ENCODE measurements at regions not wholly inside any gene's neighbourhood (a gene's known extent, or its start where the extent isn't known, plus 50 kb on each side); places are given as distances from the start of the nearest gene placed in this dataset.

GRCh38 chr3:76923485-76923884 lies 116.4 kb upstream of the ROBO2 start:
- Mint-ChIP-seq H3K27me3 (no peaks in the 10 kb centered on the region), H3K36me3 (ENCODE audit: low read depth) (no peaks in the 10 kb centered on the region), H3K9me3 (no peaks in the 10 kb centered on the region), H3K27ac (no peak overlapping the region), H3K4me3 (no peak overlapping the region), H3K4me1 (ENCODE audit: low read depth) (no peaks in the 10 kb centered on the region)
- intact Hi-C loops (cut with micrococcal nuclease): no loop called here

GRCh38 chr3:76930712-76931111 lies 109.2 kb upstream of the ROBO2 start:
- H3K27me3 Mint-ChIP-seq: no peaks in the 10 kb centered on the region
- no peaks in the 10 kb centered on the region for H3K36me3 Mint-ChIP-seq (ENCODE audit: low read depth)
- H3K9me3 Mint-ChIP-seq: no peaks in the 10 kb centered on the region
- intact Hi-C loops (cut with micrococcal nuclease): loop anchor here (5.0 kb wide), 1 partner anchor 48 kb away; no protein-coding TSS in a partner anchor
- H3K4me3 Mint-ChIP-seq: no peak overlapping the region
- H3K4me1 Mint-ChIP-seq (ENCODE audit: low read depth): no peaks in the 10 kb centered on the region
- H3K27ac Mint-ChIP-seq: no peak overlapping the region

DNA sequence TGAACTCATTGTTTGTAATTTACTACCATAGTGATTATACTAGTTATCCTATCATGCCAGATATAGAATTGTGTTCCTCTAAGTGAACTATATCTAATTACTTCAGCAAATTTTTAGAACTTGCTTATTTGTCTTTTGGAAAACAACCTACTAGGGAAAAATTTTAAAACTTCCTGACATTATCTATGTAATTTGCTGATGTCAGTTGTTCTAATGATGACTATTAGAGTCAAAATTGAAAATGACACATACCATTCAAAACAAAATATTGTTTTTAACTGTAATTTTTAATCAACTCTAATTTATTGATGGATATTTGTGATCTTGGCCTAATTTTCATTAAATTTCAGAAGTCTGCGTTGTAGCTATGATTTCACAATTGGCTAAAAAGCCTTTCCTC lies 106.7 kb upstream of the ROBO2 start:
- Mint-ChIP-seq H3K27ac (no peak overlapping the region), H3K27me3 (no peaks in the 10 kb centered on the region), H3K4me1 (ENCODE audit: low read depth) (no peaks in the 10 kb centered on the region), H3K9me3 (no peaks in the 10 kb centered on the region), H3K4me3 (no peak overlapping the region), H3K36me3 (ENCODE audit: low read depth) (no peaks in the 10 kb centered on the region)
- intact Hi-C loops (cut with micrococcal nuclease): loop anchor here (5.0 kb wide), 1 partner anchor 51 kb away; no protein-coding TSS in a partner anchor

GRCh38 chr3:76938962-76939361 lies 100.9 kb upstream of the ROBO2 start:
- Mint-ChIP-seq H3K4me3 (no peak overlapping the region), H3K27ac (no peak overlapping the region)
- intact Hi-C loops (cut with micrococcal nuclease): no loop called here

DNA sequence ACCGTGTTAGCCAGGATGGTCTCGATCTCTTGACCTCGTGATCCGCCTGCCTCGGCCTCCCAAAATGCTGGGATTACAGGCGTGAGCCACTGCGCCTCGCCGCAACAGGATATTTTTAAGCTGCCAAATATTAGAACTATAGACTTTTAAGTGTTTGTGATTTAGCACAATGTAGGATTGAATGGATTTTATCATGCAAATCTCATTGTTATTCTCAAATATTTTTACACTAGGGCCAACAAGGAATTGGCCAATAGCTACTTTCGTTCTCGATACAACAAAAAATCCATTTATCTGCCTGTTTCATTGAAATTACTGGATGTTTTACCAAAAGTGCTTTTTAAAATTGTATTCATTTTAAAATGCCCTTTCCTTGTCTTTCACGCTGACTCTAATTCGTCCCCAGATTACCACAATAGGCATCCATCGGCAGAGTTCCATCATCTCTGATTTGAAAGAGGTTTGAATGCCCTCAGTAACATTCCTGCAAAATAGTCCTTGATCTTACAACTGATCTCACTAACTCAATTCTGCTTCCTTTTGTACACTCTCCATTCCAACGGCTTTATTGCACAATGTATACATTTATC lies 99.6 kb upstream of the ROBO2 start:
- intact Hi-C loops (cut with micrococcal nuclease): no loop called here
- no peak overlapping the region for H3K27ac Mint-ChIP-seq
- H3K4me3 Mint-ChIP-seq: no peak overlapping the region
- no peaks in the 10 kb centered on the region for H3K9me3 Mint-ChIP-seq
- no peaks in the 10 kb centered on the region for H3K4me1 Mint-ChIP-seq (ENCODE audit: low read depth)
- H3K36me3 Mint-ChIP-seq (ENCODE audit: low read depth): no peaks in the 10 kb centered on the region
- no peaks in the 10 kb centered on the region for H3K27me3 Mint-ChIP-seq

More at GRCh38 chr3:76938962-76939361, 100.9 kb upstream of the ROBO2 start:
- Mint-ChIP-seq H3K4me1 (ENCODE audit: low read depth) (no peaks in the 10 kb centered on the region), H3K27me3 (no peaks in the 10 kb centered on the region), H3K36me3 (ENCODE audit: low read depth) (no peaks in the 10 kb centered on the region), H3K9me3 (no peaks in the 10 kb centered on the region)

DNA sequence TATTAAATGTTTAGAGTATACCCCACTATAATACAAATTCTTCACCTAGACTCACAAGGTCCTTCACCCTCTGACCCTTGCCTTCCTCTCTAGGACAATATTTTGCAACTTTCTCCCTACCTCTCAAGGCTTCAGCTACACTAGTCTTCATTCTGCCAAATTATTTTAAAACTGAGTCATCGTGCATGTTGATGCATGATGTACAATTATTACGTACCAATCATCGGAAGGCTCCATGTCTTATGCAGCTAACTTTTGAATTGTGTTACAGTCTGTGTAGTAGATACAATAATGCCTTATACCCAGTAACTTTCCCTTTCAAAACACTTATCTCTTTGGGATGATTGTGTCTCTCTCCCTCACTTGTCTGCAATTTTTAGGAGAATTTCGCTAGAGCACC lies 98.5 kb upstream of the ROBO2 start:
- H3K9me3 Mint-ChIP-seq: no peaks in the 10 kb centered on the region
- H3K4me1 Mint-ChIP-seq (ENCODE audit: low read depth): no peaks in the 10 kb centered on the region
- no peaks in the 10 kb centered on the region for H3K36me3 Mint-ChIP-seq (ENCODE audit: low read depth)
- H3K4me3 Mint-ChIP-seq: no peak overlapping the region
- intact Hi-C loops (cut with micrococcal nuclease): no loop called here
- no peak overlapping the region for H3K27ac Mint-ChIP-seq
- no peaks in the 10 kb centered on the region for H3K27me3 Mint-ChIP-seq

GRCh38 chr3:76942101-76942500 lies 97.8 kb upstream of the ROBO2 start:
- Mint-ChIP-seq H3K27ac (no peak overlapping the region), H3K4me1 (ENCODE audit: low read depth) (no peaks in the 10 kb centered on the region), H3K27me3 (no peaks in the 10 kb centered on the region), H3K4me3 (no peak overlapping the region), H3K9me3 (no peaks in the 10 kb centered on the region), H3K36me3 (ENCODE audit: low read depth) (no peaks in the 10 kb centered on the region)
- intact Hi-C loops (cut with micrococcal nuclease): no loop called here

DNA sequence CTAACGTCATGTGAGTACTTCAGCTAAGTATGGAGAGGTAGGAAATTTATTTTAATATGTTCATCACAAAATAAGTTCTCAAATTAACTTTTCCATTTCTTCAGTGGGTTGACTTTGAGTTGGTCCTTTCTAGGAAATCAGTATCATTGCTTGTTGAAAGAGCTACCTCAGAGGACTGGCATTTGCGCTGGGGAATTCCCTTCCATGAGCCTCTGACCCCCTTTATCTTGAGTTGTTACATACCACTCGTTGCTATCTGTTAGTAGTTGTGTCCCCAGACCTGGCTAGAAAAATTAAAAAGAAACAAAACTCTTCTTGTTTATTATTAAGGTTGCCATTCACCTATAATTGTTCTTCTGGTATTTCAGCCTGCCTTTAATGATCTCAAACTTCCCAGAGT lies 96.8 kb upstream of the ROBO2 start:
- no peaks in the 10 kb centered on the region for H3K9me3 Mint-ChIP-seq
- no peaks in the 10 kb centered on the region for H3K36me3 Mint-ChIP-seq (ENCODE audit: low read depth)
- H3K4me1 Mint-ChIP-seq (ENCODE audit: low read depth): no peaks in the 10 kb centered on the region
- H3K27ac Mint-ChIP-seq: no peak overlapping the region
- no peaks in the 10 kb centered on the region for H3K27me3 Mint-ChIP-seq
- H3K4me3 Mint-ChIP-seq: no peak overlapping the region
- intact Hi-C loops (cut with micrococcal nuclease): no loop called here

DNA sequence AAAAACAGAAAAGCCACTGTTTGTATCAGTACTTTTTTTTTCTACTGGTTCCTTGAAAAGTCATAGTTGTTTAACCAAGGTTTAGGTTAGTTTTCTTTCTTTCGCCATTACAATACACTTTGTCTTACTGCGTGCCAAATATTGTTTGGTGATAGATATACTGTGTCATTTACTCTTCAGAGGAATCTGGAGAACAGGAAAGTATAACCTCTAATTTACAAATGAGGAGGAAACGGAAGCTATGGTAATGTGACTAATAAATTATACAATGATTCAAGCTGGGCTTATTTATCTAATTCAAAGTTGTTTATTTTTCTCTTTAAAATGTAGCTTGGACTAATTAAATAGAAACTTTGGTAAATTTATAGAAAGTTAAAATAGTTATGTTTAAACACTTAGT lies 96.2 kb upstream of the ROBO2 start:
- Mint-ChIP-seq H3K4me3 (no peak overlapping the region), H3K27me3 (no peaks in the 10 kb centered on the region), H3K4me1 (ENCODE audit: low read depth) (no peaks in the 10 kb centered on the region), H3K36me3 (ENCODE audit: low read depth) (no peaks in the 10 kb centered on the region), H3K27ac (no peak overlapping the region), H3K9me3 (no peaks in the 10 kb centered on the region)
- intact Hi-C loops (cut with micrococcal nuclease): no loop called here

DNA sequence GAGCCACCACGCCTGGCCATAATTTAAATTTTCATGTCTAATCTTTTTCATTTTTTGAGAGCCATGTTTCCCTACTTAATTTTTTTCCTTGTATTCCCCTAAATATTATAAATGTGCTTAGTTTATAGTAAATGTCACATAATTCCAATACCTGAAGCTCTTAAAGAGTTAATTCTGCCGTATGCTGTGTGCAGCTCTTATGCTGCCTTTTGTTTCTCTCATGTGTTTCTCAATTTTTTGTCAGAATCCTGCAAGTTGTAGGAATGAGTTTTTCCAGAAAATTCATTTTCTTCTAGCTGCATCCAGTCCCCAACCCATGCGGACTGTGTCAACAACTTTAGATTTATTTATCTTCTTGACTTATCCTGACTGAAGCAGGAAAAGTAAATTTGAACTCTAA lies 90.9 kb upstream of the ROBO2 start:
- no peaks in the 10 kb centered on the region for H3K27me3 Mint-ChIP-seq
- H3K4me1 Mint-ChIP-seq (ENCODE audit: low read depth): no peaks in the 10 kb centered on the region
- no peak overlapping the region for H3K4me3 Mint-ChIP-seq
- no peaks in the 10 kb centered on the region for H3K36me3 Mint-ChIP-seq (ENCODE audit: low read depth)
- no peak overlapping the region for H3K27ac Mint-ChIP-seq
- intact Hi-C loops (cut with micrococcal nuclease): no loop called here
- no peaks in the 10 kb centered on the region for H3K9me3 Mint-ChIP-seq

GRCh38 chr3:76949462-76949861 lies 90.4 kb upstream of the ROBO2 start:
- intact Hi-C loops (cut with micrococcal nuclease): no loop called here

GRCh38 chr3:76950590-76950989 lies 89.3 kb upstream of the ROBO2 start:
- Mint-ChIP-seq H3K9me3 (no peaks in the 10 kb centered on the region), H3K27ac (no peak overlapping the region), H3K4me1 (ENCODE audit: low read depth) (no peaks in the 10 kb centered on the region), H3K4me3 (no peak overlapping the region), H3K36me3 (ENCODE audit: low read depth) (no peaks in the 10 kb centered on the region), H3K27me3 (no peaks in the 10 kb centered on the region)
- intact Hi-C loops (cut with micrococcal nuclease): no loop called here

More at GRCh38 chr3:76949462-76949861, 90.4 kb upstream of the ROBO2 start:
- Mint-ChIP-seq H3K27ac (no peak overlapping the region), H3K4me3 (no peak overlapping the region), H3K36me3 (ENCODE audit: low read depth) (no peaks in the 10 kb centered on the region), H3K4me1 (ENCODE audit: low read depth) (no peaks in the 10 kb centered on the region), H3K27me3 (no peaks in the 10 kb centered on the region), H3K9me3 (no peaks in the 10 kb centered on the region)

- H3K27me3 Mint-ChIP-seq: no peaks in the 10 kb centered on the region
- H3K4me3 Mint-ChIP-seq: no peak overlapping the region
- intact Hi-C loops (cut with micrococcal nuclease): no loop called here
- no peaks in the 10 kb centered on the region for H3K9me3 Mint-ChIP-seq
- no peaks in the 10 kb centered on the region for H3K4me1 Mint-ChIP-seq (ENCODE audit: low read depth)
- no peaks in the 10 kb centered on the region for H3K36me3 Mint-ChIP-seq (ENCODE audit: low read depth)
- H3K27ac Mint-ChIP-seq: no peak overlapping the region
Observed at GRCh38 chr3:76954412-76954811, 85.5 kb upstream of the ROBO2 start.

DNA sequence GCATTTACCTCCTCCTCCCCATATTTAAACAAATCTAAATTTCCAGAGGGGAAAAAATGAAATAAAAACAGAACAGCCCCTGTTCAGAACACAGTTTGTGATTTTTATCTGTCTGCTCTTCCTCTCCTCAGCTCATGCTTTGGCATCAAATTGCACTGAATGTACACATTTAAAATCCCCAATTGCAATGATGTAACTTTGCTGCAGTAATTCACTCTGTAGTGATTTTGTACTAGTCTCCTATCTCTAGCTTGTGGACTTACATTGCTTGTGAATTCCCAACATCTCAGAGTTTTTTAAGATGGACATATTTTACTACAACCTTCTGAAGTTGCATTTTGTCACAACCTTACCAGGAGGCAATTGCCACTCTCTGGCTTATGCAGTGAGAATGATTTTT lies 81.6 kb upstream of the ROBO2 start:
- Mint-ChIP-seq H3K4me3 (no peak overlapping the region), H3K4me1 (ENCODE audit: low read depth) (no peaks in the 10 kb centered on the region), H3K27me3 (no peaks in the 10 kb centered on the region), H3K36me3 (ENCODE audit: low read depth) (no peaks in the 10 kb centered on the region), H3K27ac (no peak overlapping the region), H3K9me3 (no peaks in the 10 kb centered on the region)
- intact Hi-C loops (cut with micrococcal nuclease): no loop called here

DNA sequence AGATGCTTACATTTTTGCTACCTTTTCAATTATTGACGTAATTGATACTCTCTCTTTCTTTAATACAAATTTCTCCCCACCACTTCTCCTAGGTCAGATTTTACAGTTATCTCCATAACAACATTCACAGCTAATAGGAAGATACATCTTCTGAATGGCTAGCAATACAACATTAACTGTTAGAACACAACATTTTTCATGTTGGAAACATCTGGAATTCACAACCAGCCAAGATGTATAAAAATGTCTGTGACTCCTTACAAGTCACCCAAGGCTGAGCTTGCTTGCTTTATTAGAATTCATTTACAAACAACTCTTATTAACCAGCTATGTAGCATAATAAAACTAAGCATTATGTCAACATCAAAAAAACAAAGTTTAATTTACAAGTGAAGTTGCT lies 81.0 kb upstream of the ROBO2 start:
- no peak overlapping the region for H3K27ac Mint-ChIP-seq
- no peak overlapping the region for H3K4me3 Mint-ChIP-seq
- H3K27me3 Mint-ChIP-seq: no peaks in the 10 kb centered on the region
- H3K4me1 Mint-ChIP-seq (ENCODE audit: low read depth): no peaks in the 10 kb centered on the region
- H3K36me3 Mint-ChIP-seq (ENCODE audit: low read depth): no peaks in the 10 kb centered on the region
- intact Hi-C loops (cut with micrococcal nuclease): no loop called here
- H3K9me3 Mint-ChIP-seq: no peaks in the 10 kb centered on the region

Measured in dendritic cell treated with granulocyte-macrophage colony-stimulating factor and Interleukin-4, amounts not matched to agents 40 ng/mL and 50 ng/mL, for 4 days (primary cell).